MM.1S (cell line): ENCODE measurements at regions not wholly inside any gene's neighbourhood (a gene's known extent, or its start where the extent isn't known, plus 50 kb on each side); places are given as distances from the start of the nearest gene placed in this dataset.

Experiments used
- DNase-seq: peaks from one replicate; pipeline ENCODE4 v3.0.0-alpha.2; 2015
- H2AFZ ChIP-seq: fragments of 300-600 bp; sonication (generic); 2 replicates; pipeline ENCODE4 v1.6.0; 2016; ENCODE audit warnings: antibody characterized with exemption, low read length
- H3F3A ChIP-seq: fragments of 300-600 bp; sonication (generic); 2 replicates; pipeline ENCODE4 v1.6.1; 2016; ENCODE audit warnings: mild to moderate bottlenecking, antibody characterized with exemption, low read length, moderate library complexity, mixed read lengths; ENCODE audit not compliant: insufficient read depth
- H3K27ac ChIP-seq: fragments of 300-600 bp; sonication (generic); 2 replicates; pipeline ENCODE4 v1.5.1; 2016; ENCODE audit warnings: mild to moderate bottlenecking, low read length
- H3K27me3 ChIP-seq: fragments of 300-600 bp; sonication (generic); replicated peaks from 2 replicates; pipeline ENCODE4 v1.6.0; 2016; ENCODE audit warnings: low read length; ENCODE audit not compliant: insufficient read depth
- H3K36me3 ChIP-seq: fragments of 300-600 bp; sonication (generic); replicated peaks from 2 replicates; pipeline ENCODE4 v1.6.1; 2016; ENCODE audit warnings: mild to moderate bottlenecking, low read length, mixed read lengths; ENCODE audit not compliant: insufficient read depth
- H3K4me1 ChIP-seq: fragments of 300-600 bp; sonication (generic); 2 replicates; pipeline ENCODE4 v1.6.1; 2016; ENCODE audit warnings: low read length, mixed read lengths
- H3K4me2 ChIP-seq: fragments of 300-600 bp; sonication (generic); 2 replicates; pipeline ENCODE4 v1.6.0; 2016; ENCODE audit warnings: low read depth, low read length
- H3K4me3 ChIP-seq: fragments of 300-600 bp; sonication (generic); 2 replicates; pipeline ENCODE4 v1.5.1; 2016; ENCODE audit warnings: low read length, mixed read lengths
- H3K79me2 ChIP-seq: fragments of 300-600 bp; sonication (generic); 2 replicates; pipeline ENCODE4 v1.6.1; 2016; ENCODE audit warnings: mixed run types, low read length, mixed read lengths
- H3K9ac ChIP-seq: fragments of 300-600 bp; sonication (generic); 2 replicates; pipeline ENCODE4 v1.6.1; 2016; ENCODE audit warnings: low read length, mixed read lengths
- H3K9me2 ChIP-seq: fragments of 300-600 bp; sonication (generic); replicated peaks from 2 replicates; pipeline ENCODE4 v1.6.1; 2016; ENCODE audit warnings: mild to moderate bottlenecking, low read length, mixed read lengths; ENCODE audit not compliant: insufficient read depth
- H3K9me3 ChIP-seq: fragments of 300-600 bp; sonication (generic); replicated peaks from 2 replicates; pipeline ENCODE4 v1.6.1; 2016; ENCODE audit warnings: mild to moderate bottlenecking, low read length, mixed read lengths; ENCODE audit not compliant: insufficient read depth
- H4K20me1 ChIP-seq: fragments of 300-600 bp; sonication (generic); 2 replicates; pipeline ENCODE4 v1.6.1; 2016; ENCODE audit warnings: mild to moderate bottlenecking, low read length, moderate library complexity, mixed read lengths; ENCODE audit not compliant: insufficient read depth
- EZH2 ChIP-seq: fragments of 300-600 bp; sonication (generic); optimal IDR thresholded peaks from 2 replicates; pipeline ENCODE3; 2017; ENCODE audit warnings: low read depth, mild to moderate bottlenecking, antibody characterized with exemption, low read length, mixed read lengths
- EZH2phosphoT487 ChIP-seq: fragments of 300-600 bp; sonication (generic); IDR thresholded peaks from 2 replicates; pipeline ENCODE4 v1.6.1; 2018; ENCODE audit warnings: antibody characterized with exemption, low read length
- TF ChIP-seq, protein P1 (sequence below): fragments of 300-600 bp; sonication (generic); IDR thresholded peaks from 2 replicates; pipeline ENCODE4 v1.5.1; 2016; ENCODE audit warnings: antibody characterized with exemption, low read length, mixed read lengths

DNA sequence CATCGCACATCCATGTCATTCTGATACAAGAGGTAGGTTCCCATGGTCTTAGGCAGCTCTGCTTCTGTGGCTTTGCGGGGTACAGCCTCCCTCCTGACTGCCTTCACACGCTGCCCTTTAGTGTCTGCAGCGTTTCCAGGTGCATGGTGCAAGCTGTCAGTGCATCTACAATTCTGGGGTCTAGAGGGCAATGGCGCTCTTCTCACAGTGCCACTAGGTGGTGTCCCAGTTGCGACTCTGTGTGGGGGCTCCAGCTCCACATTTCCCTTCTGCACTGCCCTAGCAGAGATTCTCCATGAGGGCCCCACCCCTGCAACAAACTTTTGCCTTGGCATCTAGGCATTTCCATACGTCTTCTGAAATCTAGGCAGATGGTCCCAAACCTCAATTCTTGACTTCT, 138.2 kb upstream of the BRINP3 start:
- H3K9me3 ChIP-seq = no peaks in the 10 kb centered on the region
- no peaks in the 10 kb centered on the region for H3K4me1 ChIP-seq
- TF ChIP-seq, protein P1, sequence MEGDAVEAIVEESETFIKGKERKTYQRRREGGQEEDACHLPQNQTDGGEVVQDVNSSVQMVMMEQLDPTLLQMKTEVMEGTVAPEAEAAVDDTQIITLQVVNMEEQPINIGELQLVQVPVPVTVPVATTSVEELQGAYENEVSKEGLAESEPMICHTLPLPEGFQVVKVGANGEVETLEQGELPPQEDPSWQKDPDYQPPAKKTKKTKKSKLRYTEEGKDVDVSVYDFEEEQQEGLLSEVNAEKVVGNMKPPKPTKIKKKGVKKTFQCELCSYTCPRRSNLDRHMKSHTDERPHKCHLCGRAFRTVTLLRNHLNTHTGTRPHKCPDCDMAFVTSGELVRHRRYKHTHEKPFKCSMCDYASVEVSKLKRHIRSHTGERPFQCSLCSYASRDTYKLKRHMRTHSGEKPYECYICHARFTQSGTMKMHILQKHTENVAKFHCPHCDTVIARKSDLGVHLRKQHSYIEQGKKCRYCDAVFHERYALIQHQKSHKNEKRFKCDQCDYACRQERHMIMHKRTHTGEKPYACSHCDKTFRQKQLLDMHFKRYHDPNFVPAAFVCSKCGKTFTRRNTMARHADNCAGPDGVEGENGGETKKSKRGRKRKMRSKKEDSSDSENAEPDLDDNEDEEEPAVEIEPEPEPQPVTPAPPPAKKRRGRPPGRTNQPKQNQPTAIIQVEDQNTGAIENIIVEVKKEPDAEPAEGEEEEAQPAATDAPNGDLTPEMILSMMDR = no peak
- TF ChIP-seq EZH2phosphoT487 (no peak), EZH2 (no peak)
- no peaks in the 10 kb centered on the region for H3F3A ChIP-seq
- H3K4me2 ChIP-seq = no peak overlapping the region
- H3K27me3 ChIP-seq = no peaks in the 10 kb centered on the region
- H3K36me3 ChIP-seq = no peaks in the 10 kb centered on the region
- H3K27ac ChIP-seq = no peak overlapping the region
- no peaks in the 10 kb centered on the region for H3K9me2 ChIP-seq
- no peaks in the 10 kb centered on the region for H3K79me2 ChIP-seq
- no peak overlapping the region for H3K4me3 ChIP-seq
- no peaks in the 10 kb centered on the region for H4K20me1 ChIP-seq
- no peak overlapping the region for H3K9ac ChIP-seq
- H2AFZ ChIP-seq = no peak overlapping the region
- no peak for DNase-seq

DNA sequence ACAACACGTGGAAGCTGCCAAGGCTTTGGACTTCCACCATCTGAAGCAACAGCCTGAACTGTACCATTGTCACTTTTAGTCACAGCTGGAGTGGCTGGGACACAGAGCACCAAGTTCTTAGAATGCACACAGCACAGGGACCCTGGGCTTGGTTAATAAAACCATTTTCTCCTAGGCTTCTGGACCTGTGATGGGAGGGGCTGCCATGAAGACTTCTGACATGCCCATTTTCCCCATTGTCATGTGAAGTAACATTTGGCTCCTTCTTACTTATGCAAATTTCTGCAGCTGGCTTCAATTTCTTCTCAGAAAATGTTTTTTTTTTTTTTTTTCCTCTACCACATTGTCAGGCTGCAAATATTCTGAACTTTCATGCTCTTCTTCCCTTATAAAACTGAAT, 138.6 kb upstream of the BRINP3 start:
- no peaks in the 10 kb centered on the region for H3F3A ChIP-seq
- DNase-seq = no peak
- no peaks in the 10 kb centered on the region for H3K79me2 ChIP-seq
- H3K36me3 ChIP-seq = no peaks in the 10 kb centered on the region
- H3K4me3 ChIP-seq = no peak overlapping the region
- no peak overlapping the region for H3K9ac ChIP-seq
- H3K9me3 ChIP-seq = no peaks in the 10 kb centered on the region
- H3K4me1 ChIP-seq = no peaks in the 10 kb centered on the region
- TF ChIP-seq EZH2phosphoT487 (no peak), EZH2 (no peak)
- TF ChIP-seq, protein P1 = no peak
- H2AFZ ChIP-seq = no peak overlapping the region
- no peaks in the 10 kb centered on the region for H3K27me3 ChIP-seq
- no peaks in the 10 kb centered on the region for H4K20me1 ChIP-seq
- no peak overlapping the region for H3K4me2 ChIP-seq
- H3K27ac ChIP-seq = no peak overlapping the region
- H3K9me2 ChIP-seq = no peaks in the 10 kb centered on the region

DNA sequence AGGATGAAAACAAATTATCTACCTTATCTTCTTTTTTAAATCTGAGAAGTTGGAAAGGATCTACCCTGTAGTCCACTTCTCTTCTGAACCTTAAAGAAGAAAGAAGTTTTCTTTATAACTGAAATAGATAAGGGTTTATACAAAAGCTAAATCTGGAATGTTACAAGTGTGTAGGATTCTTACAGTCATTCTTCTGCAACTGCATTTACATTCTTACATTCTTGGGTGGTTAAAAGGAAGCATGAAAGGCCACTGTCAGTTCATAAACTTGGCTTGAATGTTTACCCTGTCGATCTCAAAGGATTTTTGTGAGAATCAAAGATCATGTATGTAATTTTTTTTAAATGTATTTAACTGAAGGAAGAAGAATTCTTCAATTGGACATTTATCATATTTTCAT, 142.1 kb upstream of the BRINP3 start:
- Histone ChIP-seq H3K9ac (no peak overlapping the region), H3K36me3 (no peaks in the 10 kb centered on the region), H3K4me1 (no peaks in the 10 kb centered on the region), H3K9me2 (no peaks in the 10 kb centered on the region), H3F3A (no peaks in the 10 kb centered on the region), H3K27me3 (no peaks in the 10 kb centered on the region), H3K27ac (no peak overlapping the region), H3K9me3 (no peaks in the 10 kb centered on the region), H2AFZ (no peak overlapping the region), H3K4me3 (no peak overlapping the region), H4K20me1 (no peaks in the 10 kb centered on the region), H3K79me2 (no peaks in the 10 kb centered on the region), H3K4me2 (no peak overlapping the region)
- no peak for DNase-seq
- TF ChIP-seq, protein P1 = no peak
- TF ChIP-seq EZH2phosphoT487 = no peak
- no peak for TF ChIP-seq EZH2
